ENCODE measurements at regions not wholly inside any gene's neighbourhood (a gene's known extent, or its start where the extent isn't known, plus 50 kb on each side); places are given as distances from the start of the nearest gene placed in this dataset.
A peak's percentile ranks its signal among the peaks of the same experiment; 100 is the strongest.

GRCh38 chr14:56040121-56040520, 78.1 kb upstream of the PELI2 start:
- DNase-seq (ENCODE audit: low read depth in 2 of 2) = peak in 1 of 2 donors; percentile 53
- TF ChIP-seq CTCF (IDR thresholded peaks at IDR 0.05; ENCODE audit: low read depth, low read length) = no peak
- H3K4me3 ChIP-seq (replicated peaks in 1 of 2; ENCODE audit: low read depth in 2 of 2, low read length in 2 of 2) = no peak overlapping the region

- H3K4me3 ChIP-seq (replicated peaks in 1 of 2; ENCODE audit: low read depth in 2 of 2, low read length in 2 of 2) = no peak overlapping the region
- DNase-seq (ENCODE audit: low read depth in 2 of 2) = no peak
- no peak for TF ChIP-seq CTCF (IDR thresholded peaks at IDR 0.05; ENCODE audit: low read depth, low read length)
These were observed 74.0 kb upstream of the PELI2 start for GRCh38 chr14:56044196-56044595.

GRCh38 chr14:56046546-56046945, 71.7 kb upstream of the PELI2 start:
- no peak for TF ChIP-seq CTCF (IDR thresholded peaks at IDR 0.05; ENCODE audit: low read depth, low read length)
- no peak overlapping the region for H3K4me3 ChIP-seq (replicated peaks in 1 of 2; ENCODE audit: low read depth in 2 of 2, low read length in 2 of 2)
- no peak for DNase-seq (ENCODE audit: low read depth in 2 of 2)

GRCh38 chr14:56046996-56047395, 71.2 kb upstream of the PELI2 start:
- TF ChIP-seq CTCF (IDR thresholded peaks at IDR 0.05; ENCODE audit: low read depth, low read length) = no peak

GRCh38 chr14:56049536-56049935, 68.7 kb upstream of the PELI2 start:
- no peak for TF ChIP-seq CTCF (IDR thresholded peaks at IDR 0.05; ENCODE audit: low read depth, low read length)
- H3K4me3 ChIP-seq (replicated peaks in 1 of 2; ENCODE audit: low read depth in 2 of 2, low read length in 2 of 2) = no peak overlapping the region
- no peak for DNase-seq (ENCODE audit: low read depth in 2 of 2)

More at GRCh38 chr14:56046996-56047395, 71.2 kb upstream of the PELI2 start:
- DNase-seq (ENCODE audit: low read depth in 2 of 2) = no peak
- H3K4me3 ChIP-seq (replicated peaks in 1 of 2; ENCODE audit: low read depth in 2 of 2, low read length in 2 of 2) = no peak overlapping the region

GRCh38 chr14:56055511-56055910, 62.7 kb upstream of the PELI2 start:
- no peak overlapping the region for H3K4me3 ChIP-seq (replicated peaks in 1 of 2; ENCODE audit: low read depth in 2 of 2, low read length in 2 of 2)
- no peak for DNase-seq (ENCODE audit: low read depth in 2 of 2)
- TF ChIP-seq CTCF (IDR thresholded peaks at IDR 0.05; ENCODE audit: low read depth, low read length) = no peak

- DNase-seq (ENCODE audit: low read depth in 2 of 2) = no peak
- TF ChIP-seq CTCF (IDR thresholded peaks at IDR 0.05; ENCODE audit: low read depth, low read length) = no peak
- H3K4me3 ChIP-seq (replicated peaks in 1 of 2; ENCODE audit: low read depth in 2 of 2, low read length in 2 of 2) = no peak overlapping the region
These were observed 62.2 kb upstream of the PELI2 start for GRCh38 chr14:56056031-56056430.

Data from cardiac fibroblast (primary cell).